ENCODE measurements at regions not wholly inside any gene's neighbourhood (a gene's known extent, or its start where the extent isn't known, plus 50 kb on each side); places are given as distances from the start of the nearest gene placed in this dataset.
"Not testable (repeated sequence)": the region's sequence is repeated elsewhere in the genome, so short reads cannot be mapped to it uniquely, and the experiment has no call there.

DNA sequence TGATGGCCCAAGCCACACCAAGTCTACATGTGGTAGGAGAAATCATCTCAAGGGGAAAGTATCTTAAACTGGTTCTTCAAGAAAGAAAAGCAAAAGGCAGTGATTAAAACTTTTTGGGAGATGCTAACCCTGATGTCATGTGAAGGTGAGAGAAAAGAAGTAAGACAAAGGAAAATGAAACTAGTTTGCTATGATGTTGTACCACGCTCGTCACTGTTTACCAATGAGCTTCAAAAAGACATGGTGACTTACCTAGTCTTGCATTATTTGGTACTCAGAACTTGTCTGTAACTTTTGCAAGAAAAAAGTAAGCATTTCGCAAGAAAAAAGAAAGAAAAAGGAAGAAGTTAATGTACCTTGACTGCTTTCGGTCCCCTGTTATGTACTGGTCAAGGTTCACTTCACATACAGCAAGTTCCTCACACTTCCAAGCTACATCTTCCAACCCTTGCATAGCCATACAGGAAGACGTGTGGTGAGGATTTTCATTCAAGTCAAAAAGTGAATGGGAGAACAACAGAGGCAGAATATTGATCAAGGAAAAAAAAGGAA lies 739.3 kb downstream of the NR2F1-AS1 start:
- no peak overlapping the region for H3K4me3 ChIP-seq (ENCODE audit: low read depth in 1 of 2, low read length in 2 of 2)

DNA sequence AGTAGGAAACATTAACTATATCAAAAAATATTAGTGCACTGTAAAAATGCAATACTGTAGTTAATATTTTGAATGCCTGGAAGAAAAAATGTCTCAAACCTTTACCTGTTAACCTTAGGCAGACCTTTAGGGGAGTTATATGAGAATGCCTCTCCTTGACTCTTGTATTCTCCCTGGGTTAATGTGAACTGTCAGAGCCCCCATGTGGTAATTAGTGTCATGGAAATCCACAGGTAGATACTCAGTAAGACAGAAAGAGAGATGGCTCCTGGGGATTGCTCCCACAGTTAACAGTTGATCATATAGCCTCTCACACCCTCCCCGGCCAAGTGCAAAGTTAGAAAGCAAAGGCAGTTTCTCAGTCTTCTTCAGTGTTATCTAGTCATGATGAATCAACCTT lies 742.8 kb downstream of the NR2F1-AS1 start:
- Histone ChIP-seq H3K27me3 (ENCODE audit: control insufficient read depth in 1 of 2, insufficient read depth in 2 of 2, low read length in 2 of 2) (no peaks in the 10 kb centered on the region), H3K4me3 (ENCODE audit: low read depth in 1 of 2, low read length in 2 of 2) (no peak overlapping the region), H3K36me3 (ENCODE audit: insufficient read depth, low read length) (no peaks in the 10 kb centered on the region), H3K27ac (ENCODE audit: low read depth, low read length) (no peak overlapping the region), H3K4me1 (ENCODE audit: insufficient read depth, low read length) (no peaks in the 10 kb centered on the region), H3K9ac (ENCODE audit: low read length) (no peak overlapping the region), H3K9me3 (ENCODE audit: low read length) (no peaks in the 10 kb centered on the region)

More for the DNA sequence above, 739.3 kb downstream of the NR2F1-AS1 start:
- Histone ChIP-seq H3K9ac (ENCODE audit: low read length) (no peak overlapping the region), H3K36me3 (ENCODE audit: insufficient read depth, low read length) (no peaks in the 10 kb centered on the region), H3K27me3 (ENCODE audit: control insufficient read depth in 1 of 2, insufficient read depth in 2 of 2, low read length in 2 of 2) (no peaks in the 10 kb centered on the region), H3K4me1 (ENCODE audit: insufficient read depth, low read length) (no peaks in the 10 kb centered on the region), H3K9me3 (ENCODE audit: low read length) (no peaks in the 10 kb centered on the region), H3K27ac (ENCODE audit: low read depth, low read length) (no peak overlapping the region)

DNA sequence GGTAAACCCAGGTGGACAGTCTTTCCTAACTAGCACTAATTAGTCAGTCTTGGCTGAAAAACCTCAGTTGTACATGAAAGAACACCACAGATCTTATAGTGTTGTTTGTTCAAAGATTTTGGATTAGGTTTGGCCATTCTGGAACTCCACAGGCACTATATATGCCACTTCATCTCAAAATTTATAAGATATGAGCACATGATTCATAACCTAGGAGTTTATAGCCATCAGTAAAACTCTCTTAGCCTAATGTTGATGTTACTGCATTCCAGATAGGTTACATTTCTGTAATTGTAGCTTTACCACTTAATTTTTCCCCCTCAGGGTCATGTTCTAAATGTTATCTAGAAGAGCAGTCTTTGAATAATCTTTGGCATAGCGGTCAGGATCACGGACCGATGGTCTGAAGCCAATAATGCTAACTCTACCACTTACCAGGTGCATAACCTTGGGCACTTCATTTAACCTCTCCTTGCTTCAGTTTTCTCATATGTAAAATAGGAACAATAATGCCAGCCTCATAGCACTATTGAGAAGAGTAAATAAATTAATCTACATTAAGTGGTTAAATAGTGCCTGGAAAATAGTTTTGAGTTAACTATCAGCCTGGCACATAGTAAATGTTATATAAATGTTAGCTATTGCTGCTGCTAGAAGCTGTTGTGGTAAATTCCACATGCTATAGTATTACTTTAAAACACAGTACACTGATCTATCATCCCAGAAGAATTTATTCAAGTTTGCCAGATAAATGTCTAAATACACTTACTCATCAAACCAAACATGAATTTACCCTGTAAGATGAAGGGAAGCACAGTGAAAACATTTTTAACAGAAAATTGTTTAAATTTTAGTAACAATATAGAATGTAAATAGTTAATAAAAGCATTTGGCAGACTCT lies 743.9 kb downstream of the NR2F1-AS1 start:
- Histone ChIP-seq H3K4me3 (ENCODE audit: low read depth in 1 of 2, low read length in 2 of 2) (no peak overlapping the region), H3K27me3 (ENCODE audit: control insufficient read depth in 1 of 2, insufficient read depth in 2 of 2, low read length in 2 of 2) (no peaks in the 10 kb centered on the region), H3K9me3 (ENCODE audit: low read length) (no peaks in the 10 kb centered on the region), H3K27ac (ENCODE audit: low read depth, low read length) (no peak overlapping the region), H3K36me3 (ENCODE audit: insufficient read depth, low read length) (no peaks in the 10 kb centered on the region), H3K4me1 (ENCODE audit: insufficient read depth, low read length) (no peaks in the 10 kb centered on the region), H3K9ac (ENCODE audit: low read length) (no peak overlapping the region)

DNA sequence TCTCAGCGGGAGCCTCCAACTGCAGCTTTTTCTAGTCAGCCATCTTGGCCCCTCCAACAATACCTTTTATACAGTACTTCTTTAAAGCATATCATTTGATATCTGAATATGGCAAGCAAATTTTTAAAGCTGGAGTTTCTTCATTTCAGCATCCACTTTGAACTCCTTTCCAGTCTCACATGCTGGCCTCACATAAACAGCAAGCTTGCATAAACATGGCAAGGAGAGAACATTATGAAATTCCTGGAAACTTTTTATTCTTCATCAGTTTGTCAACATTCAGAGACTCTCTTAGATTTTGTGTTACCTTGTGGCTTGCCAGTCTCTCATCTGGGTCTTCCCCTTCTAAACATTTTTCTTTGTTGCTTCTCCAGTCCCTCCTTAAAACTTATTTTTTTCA lies 745.3 kb downstream of the NR2F1-AS1 start:
- no peak overlapping the region for H3K9ac ChIP-seq (ENCODE audit: low read length)
- H3K4me1 ChIP-seq (ENCODE audit: insufficient read depth, low read length): no peaks in the 10 kb centered on the region
- H3K36me3 ChIP-seq (ENCODE audit: insufficient read depth, low read length): no peaks in the 10 kb centered on the region
- no peaks in the 10 kb centered on the region for H3K27me3 ChIP-seq (ENCODE audit: control insufficient read depth in 1 of 2, insufficient read depth in 2 of 2, low read length in 2 of 2)
- no peaks in the 10 kb centered on the region for H3K9me3 ChIP-seq (ENCODE audit: low read length)
- no peak overlapping the region for H3K4me3 ChIP-seq (ENCODE audit: low read depth in 1 of 2, low read length in 2 of 2)
- no peak overlapping the region for H3K27ac ChIP-seq (ENCODE audit: low read depth, low read length)

DNA sequence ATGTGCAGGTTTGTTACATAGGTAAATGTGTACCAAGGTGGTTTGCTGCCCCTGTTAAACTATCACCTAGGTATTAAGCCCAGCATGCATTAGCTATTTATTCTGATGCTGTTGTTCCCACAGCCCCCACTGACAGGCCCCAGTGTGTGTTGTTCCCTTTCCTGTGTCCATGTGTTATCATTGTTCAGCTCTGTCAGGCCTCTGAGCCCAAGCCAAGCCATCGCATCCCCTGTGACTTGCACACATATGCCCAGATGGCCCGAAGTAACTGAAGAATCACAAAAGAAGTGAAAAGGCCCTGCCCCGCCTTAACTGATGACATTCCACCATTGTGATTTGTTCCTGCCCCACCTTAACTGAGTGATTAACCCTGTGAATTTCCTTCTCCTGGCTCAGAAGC lies 757.5 kb downstream of the NR2F1-AS1 start:
- not testable (repeated sequence) for H3K4me1 ChIP-seq (ENCODE audit: insufficient read depth, low read length); H3K9ac ChIP-seq (ENCODE audit: low read length); H3K9me3 ChIP-seq (ENCODE audit: low read length); H3K27ac ChIP-seq (ENCODE audit: low read depth, low read length); H3K4me3 ChIP-seq (ENCODE audit: low read depth in 1 of 2, low read length in 2 of 2); H3K36me3 ChIP-seq (ENCODE audit: insufficient read depth, low read length); H3K27me3 ChIP-seq (ENCODE audit: control insufficient read depth in 1 of 2, insufficient read depth in 2 of 2, low read length in 2 of 2)

DNA sequence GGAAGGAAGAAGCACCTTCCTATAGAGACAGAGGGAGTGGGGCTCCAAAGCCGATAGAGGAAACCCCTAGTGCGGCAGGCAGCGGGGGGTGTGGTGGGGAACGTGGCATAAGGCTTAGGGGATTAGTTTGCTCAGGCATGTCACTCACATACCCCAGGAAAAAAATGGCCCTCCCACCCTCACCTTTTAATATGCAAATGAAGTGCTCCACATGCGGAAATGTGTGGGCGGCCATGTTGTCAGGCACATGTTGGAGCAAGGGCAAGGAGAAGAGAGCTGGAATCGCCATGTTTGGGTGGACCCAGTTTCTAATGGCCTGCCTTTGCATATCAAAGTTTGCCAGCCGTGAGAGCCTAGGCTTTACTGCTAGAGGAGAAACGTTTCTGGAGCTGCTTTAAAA lies 758.8 kb downstream of the NR2F1-AS1 start:
- no peaks in the 10 kb centered on the region for H3K4me1 ChIP-seq (ENCODE audit: insufficient read depth, low read length)
- no peaks in the 10 kb centered on the region for H3K9me3 ChIP-seq (ENCODE audit: low read length)
- no peak overlapping the region for H3K9ac ChIP-seq (ENCODE audit: low read length)
- H3K4me3 ChIP-seq (ENCODE audit: low read depth in 1 of 2, low read length in 2 of 2): no peak overlapping the region
- no peaks in the 10 kb centered on the region for H3K27me3 ChIP-seq (ENCODE audit: control insufficient read depth in 1 of 2, insufficient read depth in 2 of 2, low read length in 2 of 2)
- no peaks in the 10 kb centered on the region for H3K36me3 ChIP-seq (ENCODE audit: insufficient read depth, low read length)
- no peak overlapping the region for H3K27ac ChIP-seq (ENCODE audit: low read depth, low read length)

DNA sequence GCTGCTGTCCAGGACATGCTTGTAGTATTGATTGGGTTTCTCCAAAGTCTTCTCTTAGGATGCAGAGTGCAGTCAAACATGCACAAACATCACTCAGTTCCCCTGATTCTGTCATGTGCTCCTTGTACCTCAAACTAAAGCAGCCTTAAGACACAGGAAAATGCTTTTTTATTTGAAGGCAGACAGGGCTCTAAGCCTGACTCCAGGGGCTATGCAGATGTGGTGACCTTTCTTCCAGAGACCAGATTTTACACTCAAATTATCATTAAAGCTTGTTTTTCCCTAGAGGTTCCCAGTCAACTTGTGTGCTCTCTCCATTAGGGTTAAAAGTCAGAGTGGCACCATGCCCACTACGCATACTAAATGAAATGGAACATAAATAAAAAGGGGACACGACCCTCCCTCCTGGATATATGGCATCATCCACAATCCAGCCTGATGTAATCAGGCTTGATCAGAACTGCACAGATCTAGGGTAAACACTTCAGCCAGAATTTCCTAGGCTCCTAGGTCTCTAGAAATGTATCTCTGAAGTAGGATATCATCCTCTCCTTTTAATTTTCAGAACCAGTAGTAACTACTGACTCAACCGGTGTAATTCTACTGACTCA lies 771.1 kb downstream of the NR2F1-AS1 start:
- no peaks in the 10 kb centered on the region for H3K9me3 ChIP-seq (ENCODE audit: low read length)
- no peaks in the 10 kb centered on the region for H3K36me3 ChIP-seq (ENCODE audit: insufficient read depth, low read length)
- H3K27ac ChIP-seq (ENCODE audit: low read depth, low read length): no peak overlapping the region
- H3K9ac ChIP-seq (ENCODE audit: low read length): no peak overlapping the region
- no peak overlapping the region for H3K4me3 ChIP-seq (ENCODE audit: low read depth in 1 of 2, low read length in 2 of 2)
- H3K27me3 ChIP-seq (ENCODE audit: control insufficient read depth in 1 of 2, insufficient read depth in 2 of 2, low read length in 2 of 2): no peaks in the 10 kb centered on the region
- H3K4me1 ChIP-seq (ENCODE audit: insufficient read depth, low read length): no peaks in the 10 kb centered on the region

DNA sequence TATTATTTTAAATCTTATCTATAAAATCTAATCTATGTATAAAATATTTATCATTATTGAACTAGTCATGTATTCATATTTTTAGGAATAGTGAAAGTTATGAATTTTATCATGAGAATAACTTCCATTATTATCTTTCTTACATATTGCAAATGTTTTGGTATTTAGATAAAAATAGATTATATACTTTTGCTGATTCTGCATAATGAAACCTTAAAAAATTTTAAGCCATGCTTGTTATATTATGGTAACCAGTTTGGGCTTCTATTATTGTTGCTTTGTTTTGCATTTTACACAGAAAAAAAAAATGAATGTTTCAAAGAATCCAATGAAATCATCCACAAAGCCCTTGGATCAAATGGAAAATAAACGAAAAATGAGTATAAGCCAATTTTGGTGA lies 772.5 kb downstream of the NR2F1-AS1 start:
- Histone ChIP-seq H3K4me3 (ENCODE audit: low read depth in 1 of 2, low read length in 2 of 2) (no peak overlapping the region), H3K4me1 (ENCODE audit: insufficient read depth, low read length) (no peaks in the 10 kb centered on the region), H3K9ac (ENCODE audit: low read length) (no peak overlapping the region), H3K36me3 (ENCODE audit: insufficient read depth, low read length) (no peaks in the 10 kb centered on the region), H3K27me3 (ENCODE audit: control insufficient read depth in 1 of 2, insufficient read depth in 2 of 2, low read length in 2 of 2) (no peaks in the 10 kb centered on the region), H3K27ac (ENCODE audit: low read depth, low read length) (no peak overlapping the region), H3K9me3 (ENCODE audit: low read length) (no peaks in the 10 kb centered on the region)

DNA sequence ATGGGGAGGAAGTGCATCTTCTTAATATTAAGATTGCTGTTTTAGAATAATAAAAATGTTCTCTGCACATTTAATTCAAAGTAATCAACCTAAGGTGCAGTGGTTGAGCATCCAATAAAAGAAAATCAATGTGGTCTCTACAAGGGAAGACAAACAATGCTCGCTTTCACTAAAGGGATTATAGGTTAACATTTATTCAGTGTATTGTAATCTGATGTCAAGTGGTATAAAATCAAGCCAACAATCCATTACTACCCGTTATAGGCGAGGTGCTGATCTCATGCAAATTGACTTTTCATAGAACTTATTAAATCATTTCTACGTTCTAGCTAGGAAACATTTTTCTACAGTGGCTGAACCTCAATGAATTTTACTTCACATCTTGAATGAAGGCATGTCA lies 773.9 kb downstream of the NR2F1-AS1 start:
- Histone ChIP-seq H3K9ac (ENCODE audit: low read length) (no peak overlapping the region), H3K4me1 (ENCODE audit: insufficient read depth, low read length) (no peaks in the 10 kb centered on the region)

DNA sequence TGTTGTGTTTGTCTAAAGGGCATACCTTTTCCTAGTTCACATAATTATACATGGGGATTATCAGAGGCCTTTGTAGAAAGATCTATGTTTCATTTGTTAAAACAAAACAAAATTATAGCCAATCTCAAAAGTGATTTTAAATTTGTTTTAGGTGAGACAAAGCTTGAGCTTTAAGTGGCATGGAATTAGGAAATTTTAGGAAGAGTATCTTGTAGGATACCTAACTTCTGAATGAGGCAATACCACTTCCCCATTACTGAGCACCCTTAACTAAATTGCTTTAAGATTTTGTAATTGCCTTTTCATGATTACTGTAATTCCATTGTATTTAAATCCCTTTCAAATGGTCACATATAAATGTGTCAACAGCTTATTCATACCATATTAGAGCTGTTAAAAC lies 775.6 kb downstream of the NR2F1-AS1 start:
- Histone ChIP-seq H3K4me1 (ENCODE audit: insufficient read depth, low read length) (no peaks in the 10 kb centered on the region), H3K27me3 (ENCODE audit: control insufficient read depth in 1 of 2, insufficient read depth in 2 of 2, low read length in 2 of 2) (no peaks in the 10 kb centered on the region), H3K9me3 (ENCODE audit: low read length) (no peaks in the 10 kb centered on the region), H3K9ac (ENCODE audit: low read length) (no peak overlapping the region), H3K36me3 (ENCODE audit: insufficient read depth, low read length) (no peaks in the 10 kb centered on the region), H3K27ac (ENCODE audit: low read depth, low read length) (no peak overlapping the region), H3K4me3 (ENCODE audit: low read depth in 1 of 2, low read length in 2 of 2) (no peak overlapping the region)

More for the DNA sequence above, 773.9 kb downstream of the NR2F1-AS1 start:
- Histone ChIP-seq H3K27me3 (ENCODE audit: control insufficient read depth in 1 of 2, insufficient read depth in 2 of 2, low read length in 2 of 2) (no peaks in the 10 kb centered on the region), H3K9me3 (ENCODE audit: low read length) (no peaks in the 10 kb centered on the region), H3K27ac (ENCODE audit: low read depth, low read length) (no peak overlapping the region), H3K36me3 (ENCODE audit: insufficient read depth, low read length) (no peaks in the 10 kb centered on the region), H3K4me3 (ENCODE audit: low read depth in 1 of 2, low read length in 2 of 2) (no peak overlapping the region)

DNA sequence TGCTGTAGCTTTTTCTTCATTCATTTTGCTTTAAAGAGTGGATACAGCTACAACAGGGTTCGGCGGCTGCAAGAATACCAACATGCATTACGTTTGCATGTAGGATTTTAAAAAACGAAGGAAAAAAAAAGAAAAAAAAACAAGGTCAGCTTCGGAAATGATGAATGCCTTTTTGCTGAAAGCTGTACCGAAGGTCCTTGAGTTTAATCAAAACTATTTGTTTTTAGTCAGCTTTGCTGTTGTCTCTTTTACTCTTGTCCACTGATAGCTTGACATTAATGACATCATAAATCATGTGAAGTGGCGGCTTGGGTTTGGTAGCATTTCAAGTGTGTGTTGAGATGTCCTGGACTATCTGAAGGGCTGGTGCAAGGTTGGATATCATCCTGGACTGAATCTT lies 779.1 kb downstream of the NR2F1-AS1 start:
- H3K27ac ChIP-seq (ENCODE audit: low read depth, low read length): no peak overlapping the region
- H3K4me1 ChIP-seq (ENCODE audit: insufficient read depth, low read length): no peaks in the 10 kb centered on the region
- H3K27me3 ChIP-seq (ENCODE audit: control insufficient read depth in 1 of 2, insufficient read depth in 2 of 2, low read length in 2 of 2): no peaks in the 10 kb centered on the region
- no peak overlapping the region for H3K4me3 ChIP-seq (ENCODE audit: low read depth in 1 of 2, low read length in 2 of 2)
- no peak overlapping the region for H3K9ac ChIP-seq (ENCODE audit: low read length)
- H3K9me3 ChIP-seq (ENCODE audit: low read length): no peaks in the 10 kb centered on the region
- H3K36me3 ChIP-seq (ENCODE audit: insufficient read depth, low read length): no peaks in the 10 kb centered on the region

All from muscle layer of colon (tissue), 2 donors.